HG03064 (cell line): ENCODE measurements at regions not wholly inside any gene's neighbourhood (a gene's known extent, or its start where the extent isn't known, plus 50 kb on each side); places are given as distances from the start of the nearest gene placed in this dataset.
"Not testable (repeated sequence)": the region's sequence is repeated elsewhere in the genome, so short reads cannot be mapped to it uniquely, and the experiment has no call there.

Experiments
- ATAC-seq: cut with Tn5 transposase; IDR thresholded peaks from one replicate; pipeline ENCODE4 v1.9.1; 2021; ENCODE audit warnings: low read depth; ENCODE audit not compliant: unreplicated experiment

GRCh38 chr1:95297906-95298305 lies 63.9 kb downstream of the RWDD3 start:
- ATAC-seq: not testable (repeated sequence)

- no peak for ATAC-seq
Measured at GRCh38 chr1:95301091-95301490, 67.1 kb downstream of the RWDD3 start.

GRCh38 chr1:95301614-95302013 lies 67.6 kb downstream of the RWDD3 start:
- no peak for ATAC-seq

DNA sequence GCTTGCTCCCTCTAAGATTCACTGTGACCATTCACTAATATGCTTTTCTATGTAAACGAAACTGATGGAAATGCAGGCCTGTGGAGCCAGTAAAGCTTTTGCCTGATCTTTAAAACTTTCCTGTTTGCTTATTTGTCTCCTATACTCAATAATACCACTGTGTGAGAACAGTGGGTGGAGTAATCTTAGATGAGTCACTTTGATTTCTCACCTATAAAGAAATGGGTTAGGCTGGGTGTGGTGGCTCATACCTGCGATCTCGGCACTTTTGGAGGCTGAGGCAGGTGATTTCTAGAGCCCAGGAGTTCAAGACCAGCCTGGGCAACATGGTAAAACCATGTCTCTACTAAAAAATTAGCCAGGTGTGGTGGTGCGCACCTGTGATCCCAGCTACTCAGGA lies 70.8 kb downstream of the RWDD3 start:
- no peak for ATAC-seq

DNA sequence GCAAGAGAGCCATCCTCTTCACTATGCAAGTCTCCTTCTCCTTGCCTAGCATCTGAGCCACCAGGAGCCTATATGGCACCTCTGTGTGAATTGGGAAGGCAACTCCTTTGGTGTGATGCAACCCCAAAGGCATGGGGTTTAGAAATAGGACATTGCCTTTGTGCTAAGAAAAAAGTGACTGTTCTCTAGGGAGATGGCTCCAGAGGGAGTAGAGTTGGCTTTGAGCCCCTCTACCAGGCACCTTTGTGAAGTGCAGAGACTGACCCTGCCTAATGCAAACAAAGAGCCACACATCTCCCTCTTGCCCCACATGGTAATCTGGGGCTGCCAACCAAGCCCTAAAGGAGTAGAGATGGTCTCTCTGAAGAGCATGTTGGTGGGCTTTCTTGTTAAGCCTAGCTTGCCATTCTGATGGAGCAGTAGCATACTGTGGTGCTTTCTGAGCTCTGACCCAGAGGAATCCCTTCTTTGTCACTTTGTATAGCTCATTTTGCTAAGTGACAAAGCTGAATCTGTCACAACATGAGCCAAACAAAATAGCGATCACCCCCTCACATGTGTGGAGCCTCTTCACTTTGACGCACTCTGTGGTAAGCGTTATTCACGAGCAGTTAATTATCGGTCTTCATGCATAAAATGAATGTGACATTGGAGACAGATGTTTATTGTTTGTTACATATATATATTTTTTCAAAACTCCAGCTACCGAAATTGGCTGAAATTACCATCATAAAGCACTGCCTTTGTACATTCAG lies 74.4 kb downstream of the RWDD3 start:
- no peak for ATAC-seq

DNA sequence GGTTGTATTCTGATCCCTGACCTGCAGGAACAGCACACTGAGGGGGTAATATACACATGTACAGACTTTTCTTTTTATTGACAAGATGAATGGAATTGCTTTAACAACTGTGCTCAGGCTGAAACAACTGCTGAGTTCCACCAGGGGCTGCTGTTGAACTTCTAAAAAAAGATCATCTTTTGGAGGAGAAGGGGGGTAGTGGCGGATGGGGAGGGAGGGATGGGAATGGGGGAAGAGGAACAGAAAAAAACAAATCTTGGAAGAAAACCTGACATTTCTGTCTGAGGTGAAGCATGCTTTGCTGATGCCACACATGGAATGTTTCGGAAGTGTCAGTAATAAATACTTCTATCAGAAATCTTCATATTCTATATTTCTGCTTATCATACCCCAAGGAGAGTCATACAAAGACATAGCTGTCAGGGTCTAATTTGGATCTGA lies 75.0 kb downstream of the RWDD3 start:
- no peak for ATAC-seq

GRCh38 chr1:95311014-95311413 lies 77.0 kb downstream of the RWDD3 start:
- no peak for ATAC-seq

- ATAC-seq: no peak
Measured at GRCh38 chr1:95311762-95312161, 77.8 kb downstream of the RWDD3 start.

DNA sequence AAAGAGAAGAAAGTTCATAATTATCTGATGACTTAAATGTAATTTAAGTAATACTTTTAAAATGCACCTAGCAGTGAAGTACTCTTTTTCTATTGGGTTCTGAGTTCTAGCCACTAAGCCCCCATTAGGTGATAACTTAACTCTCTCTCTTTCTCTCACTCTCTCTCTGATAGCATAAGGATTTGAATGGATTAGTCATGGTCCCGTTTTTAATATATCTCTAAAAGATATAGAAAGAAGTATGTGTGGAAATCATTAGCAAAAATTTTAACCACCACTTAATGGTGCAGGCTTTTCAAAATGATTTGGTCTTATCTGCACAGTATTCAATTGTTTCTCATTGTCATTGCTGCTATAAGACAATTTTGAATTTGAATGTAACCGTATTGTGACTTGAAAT lies 78.2 kb downstream of the RWDD3 start:
- no peak for ATAC-seq

GRCh38 chr1:95313527-95313926 lies 79.5 kb downstream of the RWDD3 start:
- ATAC-seq: no peak

- no peak for ATAC-seq
Measured at GRCh38 chr1:95321531-95321930, 87.5 kb downstream of the RWDD3 start.

DNA sequence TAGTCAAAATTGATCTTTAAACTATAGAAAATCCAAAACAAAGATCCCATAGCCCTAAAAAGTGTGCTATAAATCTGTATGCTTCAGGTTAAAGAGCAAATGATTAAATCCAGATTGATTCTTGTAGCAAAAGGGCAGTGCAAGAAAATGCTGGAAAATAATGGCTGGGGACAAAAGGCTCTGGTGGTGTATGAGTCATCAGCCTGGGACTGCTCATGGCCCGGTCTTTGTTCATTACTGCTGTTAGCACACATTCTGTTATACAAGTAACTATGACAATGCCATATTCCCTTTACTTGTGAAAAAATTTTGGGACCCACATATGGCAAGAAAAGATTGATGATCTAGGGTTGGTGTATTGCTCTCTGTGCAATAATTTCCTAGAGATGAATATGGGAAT lies 89.1 kb downstream of the RWDD3 start:
- ATAC-seq: no peak

DNA sequence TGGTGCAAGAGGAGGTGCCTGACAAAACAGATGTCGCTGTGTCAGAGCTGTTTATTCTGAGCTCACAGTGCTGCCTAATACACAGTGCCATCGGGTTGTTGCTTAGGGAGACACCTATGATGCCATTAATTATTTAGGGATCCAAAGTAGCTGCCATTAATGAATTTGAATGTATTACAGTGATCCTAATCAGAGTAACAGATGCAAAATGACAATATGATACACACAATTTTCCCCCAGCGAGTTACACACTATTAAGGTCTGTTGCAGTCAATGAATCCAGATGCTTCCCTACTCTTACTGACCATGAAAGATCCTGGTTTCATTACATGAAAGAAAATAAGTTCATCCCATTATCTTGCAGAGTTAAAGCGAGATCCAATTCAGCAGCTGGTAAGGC lies 91.3 kb downstream of the RWDD3 start:
- no peak for ATAC-seq

DNA sequence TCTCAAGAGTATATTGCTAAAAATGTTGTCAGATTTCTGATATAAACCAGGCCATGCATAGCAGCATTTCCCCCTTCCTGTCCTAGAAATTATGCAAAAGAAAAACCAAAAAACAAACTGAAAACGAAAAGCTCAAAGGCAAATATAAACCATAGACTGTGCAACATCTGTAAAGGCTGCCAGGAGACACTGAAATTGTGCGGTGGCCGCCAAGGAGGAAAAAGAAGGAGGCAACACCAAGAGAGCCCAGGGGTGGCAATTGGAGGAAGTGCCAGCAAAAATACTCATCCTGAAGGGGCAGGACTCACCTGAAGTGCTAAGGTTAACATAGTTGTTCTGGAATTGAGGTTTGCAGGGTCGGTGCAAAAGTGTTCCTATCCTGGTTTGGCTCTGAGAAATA lies 92.0 kb downstream of the RWDD3 start:
- no peak for ATAC-seq

GRCh38 chr1:95332754-95333153 lies 98.7 kb downstream of the RWDD3 start:
- ATAC-seq: no peak

GRCh38 chr1:95339377-95339776 lies 105.4 kb downstream of the RWDD3 start:
- ATAC-seq: no peak

GRCh38 chr1:95340061-95340460 lies 106.1 kb downstream of the RWDD3 start:
- ATAC-seq: no peak

DNA sequence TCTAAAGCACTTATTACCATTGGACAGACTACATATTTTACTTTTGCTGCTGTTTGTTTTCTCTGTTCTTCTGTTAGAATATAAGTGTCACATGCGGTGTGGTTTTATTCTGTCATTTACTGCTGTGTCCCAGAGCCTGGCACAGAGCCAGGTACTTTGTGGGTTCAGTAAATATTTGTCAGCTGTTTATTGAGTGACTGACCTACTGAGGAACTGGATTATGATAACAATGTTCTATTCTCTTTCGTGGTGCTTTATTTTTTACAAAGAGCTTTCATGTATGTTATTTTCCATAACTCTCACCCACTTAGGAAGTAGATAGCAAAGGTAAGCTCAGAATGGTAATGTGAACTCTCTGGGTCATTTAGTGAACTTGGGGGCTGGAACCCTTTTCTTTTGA lies 118.8 kb downstream of the RWDD3 start:
- ATAC-seq: no peak

DNA sequence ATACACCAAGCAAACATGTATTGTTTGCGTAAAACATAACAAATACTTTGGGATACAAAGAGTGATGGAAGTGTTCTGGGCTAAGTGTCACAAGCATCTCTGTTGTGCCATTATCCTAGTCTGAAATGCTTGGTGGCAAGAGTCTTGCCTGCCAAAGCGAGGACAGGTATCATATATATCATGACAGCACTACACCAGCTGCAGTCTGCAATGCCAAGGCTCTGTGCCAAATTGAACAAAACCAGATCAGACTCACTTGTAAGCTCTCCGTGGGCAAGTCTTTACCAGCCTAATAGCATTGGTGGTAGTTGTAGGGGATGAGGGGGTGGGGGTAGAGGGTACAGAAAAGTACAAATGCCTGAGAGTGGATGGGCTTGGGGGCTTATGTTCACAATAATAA lies 119.2 kb downstream of the RWDD3 start:
- ATAC-seq: no peak

- no peak for ATAC-seq
Measured at GRCh38 chr1:95364546-95364945, 130.5 kb downstream of the RWDD3 start.

DNA sequence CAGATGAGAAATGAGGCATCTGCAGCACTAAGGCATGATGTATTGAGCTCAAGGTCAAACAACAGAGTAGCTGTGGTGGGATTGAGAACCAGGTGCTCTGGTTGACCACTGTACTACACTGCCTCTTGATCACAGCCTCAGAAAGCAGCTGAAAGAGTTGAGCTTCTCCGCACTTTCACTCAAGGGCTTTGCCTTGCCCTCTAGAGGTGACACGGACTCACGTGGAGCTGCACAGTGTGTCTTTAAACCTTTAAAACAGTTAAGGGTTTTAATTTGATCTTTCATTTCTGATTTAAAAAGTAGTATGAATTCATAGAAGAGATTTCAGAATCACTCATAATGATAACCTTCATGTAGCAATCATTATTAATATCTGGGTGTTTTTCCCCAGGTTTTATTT lies 132.5 kb downstream of the RWDD3 start:
- ATAC-seq: no peak

GRCh38 chr1:95368178-95368577 lies 134.2 kb downstream of the RWDD3 start:
- no peak for ATAC-seq
